ENCODE measurements at regions not wholly inside any gene's neighbourhood (a gene's known extent, or its start where the extent isn't known, plus 50 kb on each side); places are given as distances from the start of the nearest gene placed in this dataset.

GRCh38 chr10:53697038-53697437, 924.5 kb upstream of the MBL2 start:
- H3K27ac ChIP-seq = no peak overlapping the region
- no peaks in the 10 kb centered on the region for H3K4me1 ChIP-seq
- H3K9me3 ChIP-seq (ENCODE audit: low read depth) = no peaks in the 10 kb centered on the region
- no peaks in the 10 kb centered on the region for H3F3A ChIP-seq (ENCODE audit: low read depth)
- peaks cover 2% of the 10 kb centered on the region for H3K4me1 Mint-ChIP-seq
- no peak overlapping the region for H3K4me2 ChIP-seq
- H3K9ac ChIP-seq = no peak overlapping the region
- H4K20me1 ChIP-seq (ENCODE audit: low read depth) = no peaks in the 10 kb centered on the region
- H2AFZ ChIP-seq (replicated peaks) = no peak overlapping the region
- no peak for TF ChIP-seq EZH2phosphoT487 (IDR thresholded peaks at IDR 0.05)
- no peaks in the 10 kb centered on the region for H3K27me3 Mint-ChIP-seq (ENCODE audit: insufficient read depth, low read depth)
- H3K36me3 ChIP-seq = no peaks in the 10 kb centered on the region
- no peak overlapping the region for H3K4me3 ChIP-seq
- no peaks in the 10 kb centered on the region for H3K27me3 ChIP-seq
- H3K79me2 ChIP-seq (ENCODE audit: low read depth) = no peaks in the 10 kb centered on the region
- no peak overlapping the region for H3K4me3 Mint-ChIP-seq
- no peaks in the 10 kb centered on the region for H3K9me3 Mint-ChIP-seq
- H3K27ac Mint-ChIP-seq = no peak overlapping the region
- no peak for DNase-seq (ENCODE audit: low spot score)
- no peaks in the 10 kb centered on the region for H3K36me3 Mint-ChIP-seq

GRCh38 chr10:53690524-53691240, 918.1 kb upstream of the MBL2 start:
- H3K27me3 Mint-ChIP-seq (ENCODE audit: insufficient read depth, low read depth) = peaks cover 2% of the 10 kb centered on the region
- Histone ChIP-seq H3K4me3 (no peak overlapping the region), H3K9me3 (ENCODE audit: low read depth) (no peaks in the 10 kb centered on the region), H3K27me3 (no peaks in the 10 kb centered on the region), H3K4me2 (no peak overlapping the region), H2AFZ (replicated peaks) (no peak overlapping the region), H3K27ac (no peak overlapping the region), H3F3A (ENCODE audit: low read depth) (no peaks in the 10 kb centered on the region), H3K9ac (no peak overlapping the region), H4K20me1 (ENCODE audit: low read depth) (no peaks in the 10 kb centered on the region), H3K4me1 (no peaks in the 10 kb centered on the region), H3K36me3 (no peaks in the 10 kb centered on the region), H3K79me2 (ENCODE audit: low read depth) (no peaks in the 10 kb centered on the region)
- H3K4me1 Mint-ChIP-seq = no peaks in the 10 kb centered on the region
- H3K36me3 Mint-ChIP-seq = no peaks in the 10 kb centered on the region
- no peak for TF ChIP-seq EZH2phosphoT487 (IDR thresholded peaks at IDR 0.05)
- TF ChIP-seq CTCF (IDR thresholded peaks at IDR 0.05) = no peak
- no peak for TF ChIP-seq EZH2 (IDR thresholded peaks at IDR 0.05)
- H3K9me3 Mint-ChIP-seq = no peaks in the 10 kb centered on the region
- DNase-seq (ENCODE audit: low spot score) = no peak
- H3K4me3 Mint-ChIP-seq = no peak overlapping the region
- H3K27ac Mint-ChIP-seq = no peak overlapping the region

GRCh38 chr10:53687800-53688199, 915.2 kb upstream of the MBL2 start:
- no peak overlapping the region for H3K27ac Mint-ChIP-seq
- H3K36me3 Mint-ChIP-seq = no peaks in the 10 kb centered on the region

More at GRCh38 chr10:53687800-53688199, 915.2 kb upstream of the MBL2 start:
- Histone ChIP-seq H3K4me3 (no peak overlapping the region), H3F3A (ENCODE audit: low read depth) (no peaks in the 10 kb centered on the region), H3K27me3 (no peaks in the 10 kb centered on the region), H3K79me2 (ENCODE audit: low read depth) (no peaks in the 10 kb centered on the region), H3K27ac (no peak overlapping the region), H3K4me1 (peaks cover 4% of the 10 kb centered on the region), H3K4me2 (no peak overlapping the region), H2AFZ (replicated peaks) (no peak overlapping the region), H3K36me3 (no peaks in the 10 kb centered on the region), H4K20me1 (ENCODE audit: low read depth) (no peaks in the 10 kb centered on the region), H3K9ac (no peak overlapping the region), H3K9me3 (ENCODE audit: low read depth) (no peaks in the 10 kb centered on the region)
- DNase-seq (ENCODE audit: low spot score) = no peak
- Mint-ChIP-seq H3K9me3 (no peaks in the 10 kb centered on the region), H3K4me3 (no peak overlapping the region), H3K4me1 (no peaks in the 10 kb centered on the region), H3K27me3 (ENCODE audit: insufficient read depth, low read depth) (peaks cover 2% of the 10 kb centered on the region)
- no peak for TF ChIP-seq CTCF (IDR thresholded peaks at IDR 0.05)
- no peak for TF ChIP-seq EZH2 (IDR thresholded peaks at IDR 0.05)
- TF ChIP-seq EZH2phosphoT487 (IDR thresholded peaks at IDR 0.05) = no peak
